ENCODE measurements at regions not wholly inside any gene's neighbourhood (a gene's known extent, or its start where the extent isn't known, plus 50 kb on each side); places are given as distances from the start of the nearest gene placed in this dataset.

DNA sequence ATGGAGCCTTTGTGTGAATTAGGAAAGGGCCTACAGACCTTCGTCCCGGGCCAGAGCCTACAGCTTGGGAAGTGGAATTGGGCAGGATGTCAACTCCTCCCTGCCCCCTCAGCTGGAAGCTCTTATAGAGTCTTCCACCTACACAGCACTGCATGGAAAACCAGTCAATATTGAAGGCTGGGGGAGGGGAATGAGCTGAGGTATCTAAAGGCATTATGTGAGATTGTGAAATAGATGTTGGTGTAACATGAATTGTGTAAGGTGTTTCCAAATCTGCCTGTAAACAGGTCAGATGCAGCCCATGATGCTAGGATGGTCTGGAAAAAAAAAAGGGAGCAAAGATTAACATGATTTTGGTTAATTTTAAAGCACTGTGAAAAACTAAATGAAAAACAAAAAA lies 433.5 kb upstream of the POU3F3 start:
- Mint-ChIP-seq H3K9me3 (peaks cover 0 to 7% (median 4%) of the 10 kb centered on the region in 5 donors), H3K36me3 (no peaks in the 10 kb centered on the region), H3K27me3 (peaks cover 0 to 4% of the 10 kb centered on the region in 2 donors), H3K4me3 (no peak overlapping the region), H3K4me1 (no peaks in the 10 kb centered on the region), H3K27ac (no peak overlapping the region)
- Histone ChIP-seq H3K9me3 (ENCODE audit: low read length) (no peaks in the 10 kb centered on the region), H3K4me3 (ENCODE audit: low read length) (no peak overlapping the region), H3K36me3 (ENCODE audit: insufficient read depth, low read length) (no peaks in the 10 kb centered on the region), H3K27me3 (ENCODE audit: insufficient read depth, low read length, poor library complexity, severe bottlenecking) (no peaks in the 10 kb centered on the region), H3K27ac (ENCODE audit: low read depth, low read length) (no peak overlapping the region), H3K4me1 (ENCODE audit: insufficient read depth, low read length) (no peaks in the 10 kb centered on the region)
- ChIA-PET POLR2A (no interaction called here), CTCF (no interaction called here)
- no peak for DNase-seq

DNA sequence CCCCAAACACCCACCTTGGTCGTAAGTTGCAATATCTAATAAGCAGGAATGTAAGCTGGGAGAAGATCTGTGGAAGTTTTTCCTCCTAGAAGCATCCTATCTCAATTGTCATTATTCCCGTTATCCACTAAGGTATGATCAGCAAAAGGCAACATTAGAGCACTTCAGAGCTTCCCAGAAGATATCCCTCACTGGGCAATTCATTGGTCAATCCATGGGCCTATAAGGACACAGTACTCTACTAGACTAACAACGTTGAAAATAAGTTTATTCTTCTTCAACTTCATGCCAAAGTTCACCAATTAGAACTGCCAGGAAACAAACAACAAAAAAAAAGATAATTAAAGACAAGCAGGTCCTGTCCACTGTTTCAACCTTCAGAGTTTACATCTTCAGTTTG lies 433.0 kb upstream of the POU3F3 start:
- peaks cover 0 to 7% (median 4%) of the 10 kb centered on the region in 5 donors for H3K9me3 Mint-ChIP-seq
- CTCF ChIA-PET = no interaction called here
- H3K27ac Mint-ChIP-seq = no peak overlapping the region
- DNase-seq = no peak
- H3K9me3 ChIP-seq (ENCODE audit: low read length) = no peaks in the 10 kb centered on the region
- no peak overlapping the region for H3K4me3 ChIP-seq (ENCODE audit: low read length)
- no peaks in the 10 kb centered on the region for H3K27me3 ChIP-seq (ENCODE audit: insufficient read depth, low read length, poor library complexity, severe bottlenecking)
- no peaks in the 10 kb centered on the region for H3K36me3 ChIP-seq (ENCODE audit: insufficient read depth, low read length)
- POLR2A ChIA-PET = no interaction called here
- H3K27ac ChIP-seq (ENCODE audit: low read depth, low read length) = no peak overlapping the region
- H3K4me1 ChIP-seq (ENCODE audit: insufficient read depth, low read length) = no peaks in the 10 kb centered on the region
- H3K36me3 Mint-ChIP-seq = no peaks in the 10 kb centered on the region
- peaks cover 0 to 4% of the 10 kb centered on the region in 2 donors for H3K27me3 Mint-ChIP-seq
- H3K4me1 Mint-ChIP-seq = no peaks in the 10 kb centered on the region
- no peak overlapping the region for H3K4me3 Mint-ChIP-seq

DNA sequence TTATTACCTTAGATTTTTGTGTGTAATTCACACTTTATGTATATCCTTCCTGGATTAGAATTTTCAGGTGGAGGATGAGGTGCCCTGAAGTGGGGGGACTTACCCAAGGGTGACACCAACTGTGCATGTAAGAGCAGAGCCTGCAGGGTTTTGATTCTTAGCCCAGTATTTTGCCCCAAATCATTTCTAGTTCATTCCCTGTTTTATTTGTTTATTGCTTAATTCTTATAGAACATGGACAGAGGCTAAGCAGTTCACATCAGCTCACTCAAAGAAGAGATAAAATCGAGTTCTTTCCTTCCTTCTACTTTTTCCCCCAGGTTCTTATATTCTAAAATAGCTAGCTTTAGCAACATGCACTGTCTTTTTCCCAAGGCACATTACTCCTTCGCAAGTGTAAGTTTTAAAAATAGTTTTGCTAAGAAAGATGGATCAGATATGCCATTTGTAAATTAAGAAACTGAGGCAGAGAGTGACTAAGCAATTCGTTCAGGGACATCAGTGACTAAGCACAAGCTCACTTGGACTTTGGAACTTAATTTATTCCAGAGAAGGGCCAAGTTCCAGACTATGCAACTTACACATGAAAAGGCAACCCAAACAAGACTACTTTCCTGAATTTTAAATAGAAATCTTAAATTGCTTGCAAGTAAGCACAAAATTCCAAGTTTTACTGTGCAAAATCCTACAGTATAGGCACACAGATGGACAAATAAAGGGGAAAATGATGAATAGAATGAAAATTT lies 427.9 kb upstream of the POU3F3 start:
- Histone ChIP-seq H3K27ac (ENCODE audit: low read depth, low read length) (no peak overlapping the region), H3K4me1 (ENCODE audit: insufficient read depth, low read length) (no peaks in the 10 kb centered on the region), H3K4me3 (ENCODE audit: low read length) (no peak overlapping the region), H3K9me3 (ENCODE audit: low read length) (no peaks in the 10 kb centered on the region), H3K36me3 (ENCODE audit: insufficient read depth, low read length) (no peaks in the 10 kb centered on the region), H3K27me3 (ENCODE audit: insufficient read depth, low read length, poor library complexity, severe bottlenecking) (no peaks in the 10 kb centered on the region)
- H3K4me3 Mint-ChIP-seq = no peak overlapping the region
- H3K36me3 Mint-ChIP-seq = no peaks in the 10 kb centered on the region
- peaks cover 0 to 6% (median 0%) of the 10 kb centered on the region in 5 donors for H3K9me3 Mint-ChIP-seq
- CTCF ChIA-PET = no interaction called here
- POLR2A ChIA-PET = no interaction called here
- no peak overlapping the region for H3K27ac Mint-ChIP-seq
- DNase-seq = no peak
- H3K27me3 Mint-ChIP-seq = peaks cover 0 to 2% of the 10 kb centered on the region in 2 donors
- H3K4me1 Mint-ChIP-seq = no peaks in the 10 kb centered on the region

DNA sequence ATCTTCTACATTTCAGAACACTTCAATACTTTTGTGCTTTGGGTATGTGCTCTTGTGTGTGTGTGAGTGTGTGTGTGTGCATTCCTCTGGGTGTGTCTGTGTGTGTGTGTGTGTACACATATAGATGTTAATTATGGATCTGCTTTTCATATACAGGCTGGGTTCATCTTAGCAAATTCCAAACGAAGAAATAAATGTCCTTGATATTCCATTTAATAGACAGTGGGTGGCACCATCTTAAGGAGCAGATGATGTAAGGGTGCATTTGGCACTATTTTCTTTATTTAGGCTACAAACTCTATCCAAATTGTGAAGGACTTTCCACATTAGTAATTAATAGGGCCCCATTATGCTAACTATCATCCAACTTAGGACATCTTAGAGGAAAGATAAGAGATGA lies 425.8 kb upstream of the POU3F3 start:
- H3K9me3 Mint-ChIP-seq = peaks cover 0 to 6% (median 0%) of the 10 kb centered on the region in 5 donors
- no peaks in the 10 kb centered on the region for H3K4me1 Mint-ChIP-seq
- Histone ChIP-seq H3K27ac (ENCODE audit: low read depth, low read length) (no peak overlapping the region), H3K9me3 (ENCODE audit: low read length) (no peaks in the 10 kb centered on the region), H3K36me3 (ENCODE audit: insufficient read depth, low read length) (no peaks in the 10 kb centered on the region), H3K4me1 (ENCODE audit: insufficient read depth, low read length) (no peaks in the 10 kb centered on the region), H3K27me3 (ENCODE audit: insufficient read depth, low read length, poor library complexity, severe bottlenecking) (no peaks in the 10 kb centered on the region), H3K4me3 (ENCODE audit: low read length) (no peak overlapping the region)
- no peak for DNase-seq
- no peaks in the 10 kb centered on the region for H3K36me3 Mint-ChIP-seq
- peaks cover 0 to 2% of the 10 kb centered on the region in 2 donors for H3K27me3 Mint-ChIP-seq
- ChIA-PET POLR2A (no interaction called here), CTCF (no interaction called here)
- H3K4me3 Mint-ChIP-seq = no peak overlapping the region
- no peak overlapping the region for H3K27ac Mint-ChIP-seq

DNA sequence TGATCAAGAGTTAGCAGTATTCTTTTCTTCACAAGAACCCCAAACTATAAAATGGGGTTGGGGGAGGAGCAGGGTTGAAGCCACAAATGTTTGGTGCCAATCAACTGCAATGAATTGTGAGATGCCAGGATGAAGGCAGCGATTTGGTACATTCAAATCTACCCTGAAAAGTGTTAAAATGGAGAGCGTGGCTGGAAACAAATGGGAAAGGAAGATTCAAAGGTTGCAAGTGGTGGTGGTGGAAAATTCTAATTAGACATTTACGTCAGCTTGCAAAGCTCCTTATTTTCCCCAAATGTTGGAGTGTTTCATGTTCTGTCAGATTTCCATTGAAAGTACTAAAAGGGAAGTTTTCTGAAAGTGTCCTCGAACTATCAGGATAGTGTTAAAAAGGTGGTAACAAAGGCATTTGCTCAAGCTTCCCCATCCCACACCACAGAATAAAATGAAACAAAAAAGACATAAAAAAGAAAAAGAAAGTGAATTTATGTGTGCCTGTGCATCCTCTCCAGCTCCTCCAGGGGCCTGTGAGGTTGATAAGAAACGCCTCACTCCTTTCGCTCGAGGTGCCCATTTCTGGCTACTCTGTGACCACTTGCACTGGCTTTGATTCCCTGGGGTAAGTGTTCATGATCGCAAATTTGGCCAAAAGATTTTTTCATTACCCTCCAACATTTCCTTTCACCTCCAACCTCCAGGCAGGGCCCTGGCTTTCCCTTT lies 424.1 kb upstream of the POU3F3 start:
- ChIA-PET CTCF (no interaction called here), POLR2A (no interaction called here)
- Histone ChIP-seq H3K36me3 (ENCODE audit: insufficient read depth, low read length) (no peaks in the 10 kb centered on the region), H3K27ac (ENCODE audit: low read depth, low read length) (no peak overlapping the region), H3K9me3 (ENCODE audit: low read length) (no peaks in the 10 kb centered on the region), H3K27me3 (ENCODE audit: insufficient read depth, low read length, poor library complexity, severe bottlenecking) (no peaks in the 10 kb centered on the region), H3K4me3 (ENCODE audit: low read length) (no peak overlapping the region), H3K4me1 (ENCODE audit: insufficient read depth, low read length) (no peaks in the 10 kb centered on the region)
- no peaks in the 10 kb centered on the region for H3K36me3 Mint-ChIP-seq
- H3K27me3 Mint-ChIP-seq = no peaks in the 10 kb centered on the region
- H3K27ac Mint-ChIP-seq = peak overlapping the region in 1 of 8 donors; percentile 33
- peaks cover 0 to 12% (median 4%) of the 10 kb centered on the region in 3 donors for H3K4me1 Mint-ChIP-seq
- no peak overlapping the region for H3K4me3 Mint-ChIP-seq
- H3K9me3 Mint-ChIP-seq = peaks cover 0 to 6% (median 1%) of the 10 kb centered on the region in 5 donors
- DNase-seq = no peak

DNA sequence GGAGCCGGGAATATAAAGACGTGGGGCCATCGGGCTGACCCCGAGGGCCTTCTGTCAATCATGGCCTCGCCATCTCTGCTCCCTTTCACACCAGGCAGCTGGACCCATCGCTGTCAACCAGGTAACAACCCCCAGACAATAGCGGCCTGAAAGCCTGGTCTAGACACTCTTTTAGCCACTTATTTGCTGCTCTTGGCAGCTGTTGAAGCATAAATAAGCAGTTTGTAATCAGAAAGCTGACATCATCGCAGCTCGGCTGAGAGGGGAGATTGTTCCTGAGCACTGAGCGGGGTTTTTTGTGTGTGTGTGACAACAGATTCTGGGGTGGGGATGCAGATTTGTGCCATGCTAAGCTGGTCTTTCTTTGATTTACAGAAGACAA lies 423.6 kb upstream of the POU3F3 start:
- Mint-ChIP-seq H3K4me3 (no peak overlapping the region), H3K36me3 (no peaks in the 10 kb centered on the region), H3K4me1 (peaks cover 0 to 12% (median 4%) of the 10 kb centered on the region in 3 donors), H3K27ac (no peak overlapping the region), H3K27me3 (no peaks in the 10 kb centered on the region), H3K9me3 (peaks cover 0 to 6% (median 1%) of the 10 kb centered on the region in 5 donors)
- Histone ChIP-seq H3K36me3 (ENCODE audit: insufficient read depth, low read length) (no peaks in the 10 kb centered on the region), H3K9me3 (ENCODE audit: low read length) (no peaks in the 10 kb centered on the region), H3K4me1 (ENCODE audit: insufficient read depth, low read length) (no peaks in the 10 kb centered on the region), H3K27ac (ENCODE audit: low read depth, low read length) (no peak overlapping the region), H3K27me3 (ENCODE audit: insufficient read depth, low read length, poor library complexity, severe bottlenecking) (no peaks in the 10 kb centered on the region), H3K4me3 (ENCODE audit: low read length) (no peak overlapping the region)
- POLR2A ChIA-PET = no interaction called here
- CTCF ChIA-PET = no interaction called here
- DNase-seq = no peak

DNA sequence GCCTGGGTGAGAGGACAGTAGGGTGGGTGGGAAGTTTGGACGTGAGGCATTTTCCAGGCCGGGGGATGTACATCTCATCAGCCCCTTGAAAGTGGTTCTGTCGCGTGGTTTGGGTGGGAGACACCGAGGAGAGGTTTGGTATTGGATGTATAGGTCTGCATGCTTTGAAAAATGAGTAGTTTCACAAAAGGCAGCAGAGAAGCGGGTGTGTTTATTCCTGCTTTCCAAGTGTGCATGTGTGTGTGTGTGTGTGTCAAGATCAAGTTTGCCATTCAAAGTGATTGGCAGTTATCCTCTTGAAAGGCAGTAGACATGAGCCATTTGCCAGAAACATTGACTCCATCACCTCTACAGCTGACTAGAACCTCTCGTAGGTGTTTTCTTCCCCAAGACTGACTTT lies 423.1 kb upstream of the POU3F3 start:
- ChIA-PET CTCF (no interaction called here), POLR2A (no interaction called here)
- DNase-seq = no peak
- Histone ChIP-seq H3K27me3 (ENCODE audit: insufficient read depth, low read length, poor library complexity, severe bottlenecking) (no peaks in the 10 kb centered on the region), H3K27ac (ENCODE audit: low read depth, low read length) (no peak overlapping the region), H3K4me1 (ENCODE audit: insufficient read depth, low read length) (no peaks in the 10 kb centered on the region), H3K36me3 (ENCODE audit: insufficient read depth, low read length) (no peaks in the 10 kb centered on the region), H3K4me3 (ENCODE audit: low read length) (no peak overlapping the region), H3K9me3 (ENCODE audit: low read length) (no peaks in the 10 kb centered on the region)
- no peak overlapping the region for H3K27ac Mint-ChIP-seq
- H3K4me1 Mint-ChIP-seq = peaks cover 0 to 12% (median 4%) of the 10 kb centered on the region in 3 donors
- no peaks in the 10 kb centered on the region for H3K27me3 Mint-ChIP-seq
- H3K4me3 Mint-ChIP-seq = no peak overlapping the region
- H3K36me3 Mint-ChIP-seq = no peaks in the 10 kb centered on the region
- H3K9me3 Mint-ChIP-seq = peaks cover 0 to 6% (median 1%) of the 10 kb centered on the region in 5 donors

DNA sequence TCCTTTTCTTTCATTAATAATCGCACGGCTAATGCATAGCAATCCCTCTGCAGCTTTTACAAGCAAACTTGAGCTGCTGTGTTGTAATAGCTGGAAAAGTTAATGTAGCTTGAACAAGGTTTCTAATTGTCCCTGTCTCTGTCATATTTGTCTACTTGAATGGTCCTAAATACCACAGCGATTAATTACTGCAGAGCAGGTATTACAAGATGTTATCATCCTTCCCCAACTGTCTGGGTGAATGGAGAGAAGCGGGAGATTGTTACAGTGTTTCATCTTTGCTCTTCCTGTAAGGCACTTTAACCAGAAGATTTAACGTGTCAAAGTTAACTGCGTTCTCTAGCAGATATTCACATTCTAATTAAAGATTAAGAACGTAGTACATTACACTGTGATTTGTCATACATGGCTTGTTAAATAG lies 422.2 kb upstream of the POU3F3 start:
- Histone ChIP-seq H3K4me1 (ENCODE audit: insufficient read depth, low read length) (no peaks in the 10 kb centered on the region), H3K4me3 (ENCODE audit: low read length) (no peak overlapping the region), H3K9me3 (ENCODE audit: low read length) (no peaks in the 10 kb centered on the region), H3K27ac (ENCODE audit: low read depth, low read length) (no peak overlapping the region), H3K27me3 (ENCODE audit: insufficient read depth, low read length, poor library complexity, severe bottlenecking) (no peaks in the 10 kb centered on the region), H3K36me3 (ENCODE audit: insufficient read depth, low read length) (no peaks in the 10 kb centered on the region)
- no peak overlapping the region for H3K27ac Mint-ChIP-seq
- H3K27me3 Mint-ChIP-seq = no peaks in the 10 kb centered on the region
- no peak overlapping the region for H3K4me3 Mint-ChIP-seq
- no peaks in the 10 kb centered on the region for H3K36me3 Mint-ChIP-seq
- peaks cover 0 to 6% (median 1%) of the 10 kb centered on the region in 5 donors for H3K9me3 Mint-ChIP-seq
- CTCF ChIA-PET = no interaction called here
- DNase-seq = no peak
- POLR2A ChIA-PET = no interaction called here
- peaks cover 0 to 12% (median 4%) of the 10 kb centered on the region in 3 donors for H3K4me1 Mint-ChIP-seq
